Natural killer cell (primary cell): ENCODE measurements at regions not wholly inside any gene's neighbourhood (a gene's known extent, or its start where the extent isn't known, plus 50 kb on each side); places are given as distances from the start of the nearest gene placed in this dataset.
"Not testable (repeated sequence)": the region's sequence is repeated elsewhere in the genome, so short reads cannot be mapped to it uniquely, and the experiment has no call there.

ENCODE experiments used
- ATAC-seq, 3 donors: fragments of 150-1000 bp in 2 of 3; fragments of 200-7000 bp in 1 of 3; cut with Tn5 transposase; 1 replicate in 1 of 3; 2 replicates in 2 of 3; pipeline ENCODE4 v1.10.0; 2021; ENCODE audit warnings: mild to moderate bottlenecking in 2 of 3, moderate library complexity in 2 of 3
- DNase-seq, 2 donors: peaks; one replicate each; pipeline versions ENCODE4 v3.0.0 to v3.0.0-alpha.2; 2013 to 2021; ENCODE audit warnings: mixed read lengths in 1 of 2
- H3K27ac ChIP-seq: one replicate; pipeline ENCODE4 v1.5.1; 2013; ENCODE audit warnings: mild to moderate bottlenecking, low read length
- H3K27me3 ChIP-seq: one replicate; pipeline ENCODE4 v1.6.1; 2013; ENCODE audit warnings: low read length; ENCODE audit not compliant: control insufficient read depth, insufficient read depth
- H3K36me3 ChIP-seq: one replicate; pipeline ENCODE4 v1.6.1; 2013; ENCODE audit warnings: low read length; ENCODE audit not compliant: control insufficient read depth, insufficient read depth
- H3K4me1 ChIP-seq: one replicate; pipeline ENCODE4 v1.6.1; 2013; ENCODE audit warnings: low read length; ENCODE audit not compliant: control insufficient read depth, insufficient read depth
- H3K4me3 ChIP-seq: one replicate; pipeline ENCODE4 v1.5.1; 2013; ENCODE audit warnings: low read length
- H3K9me3 ChIP-seq: one replicate; pipeline ENCODE4 v1.6.1; 2013; ENCODE audit warnings: low read length; ENCODE audit not compliant: control insufficient read depth, insufficient read depth
- H3K27ac Mint-ChIP-seq, 2 donors: one replicate each; pipeline ENCODE4 v1.8.0; 2022; ENCODE audit warnings: mild to moderate bottlenecking in 2 of 2, mixed read lengths in 2 of 2, moderate library complexity in 1 of 2
- H3K27me3 Mint-ChIP-seq, 2 donors: one replicate each; pipeline ENCODE4 v1.8.0; 2022; ENCODE audit warnings: low read depth in 2 of 2, mixed read lengths in 2 of 2
- H3K36me3 Mint-ChIP-seq: one replicate; pipeline ENCODE4 v1.8.0; 2022; ENCODE audit warnings: mixed read lengths
- H3K4me1 Mint-ChIP-seq, 2 donors: one replicate each; pipeline ENCODE4 v1.8.0; 2022; ENCODE audit warnings: mixed read lengths in 2 of 2
- H3K4me3 Mint-ChIP-seq: one replicate; pipeline ENCODE4 v1.8.0; 2022; ENCODE audit warnings: mild to moderate bottlenecking, moderate library complexity, mixed read lengths
- H3K9me3 Mint-ChIP-seq, 2 donors: one replicate each; pipeline ENCODE4 v1.8.0; 2022; ENCODE audit warnings: mixed read lengths in 2 of 2
- WGBS: methylation state at CpG from one replicate; pipeline ENCODE4 v1.1.7; 2013; ENCODE audit warnings: missing lambda C conversion rate; ENCODE audit not compliant: insufficient coverage; 5-methylcytosine and 5-hydroxymethylcytosine counted together
- intact Hi-C: fragments of 100-400 bp; cut with micrococcal nuclease; formaldehyde crosslinking; loops from one replicate; pipeline ENCODE4 v1.14.2; 2022
- TF ChIP-seq, protein P1 (sequence below): fragments of 200-600 bp; IDR thresholded peaks from one replicate; pipeline ENCODE4 v1.8.0; 2022; ENCODE audit warnings: antibody characterized with exemption

DNA sequence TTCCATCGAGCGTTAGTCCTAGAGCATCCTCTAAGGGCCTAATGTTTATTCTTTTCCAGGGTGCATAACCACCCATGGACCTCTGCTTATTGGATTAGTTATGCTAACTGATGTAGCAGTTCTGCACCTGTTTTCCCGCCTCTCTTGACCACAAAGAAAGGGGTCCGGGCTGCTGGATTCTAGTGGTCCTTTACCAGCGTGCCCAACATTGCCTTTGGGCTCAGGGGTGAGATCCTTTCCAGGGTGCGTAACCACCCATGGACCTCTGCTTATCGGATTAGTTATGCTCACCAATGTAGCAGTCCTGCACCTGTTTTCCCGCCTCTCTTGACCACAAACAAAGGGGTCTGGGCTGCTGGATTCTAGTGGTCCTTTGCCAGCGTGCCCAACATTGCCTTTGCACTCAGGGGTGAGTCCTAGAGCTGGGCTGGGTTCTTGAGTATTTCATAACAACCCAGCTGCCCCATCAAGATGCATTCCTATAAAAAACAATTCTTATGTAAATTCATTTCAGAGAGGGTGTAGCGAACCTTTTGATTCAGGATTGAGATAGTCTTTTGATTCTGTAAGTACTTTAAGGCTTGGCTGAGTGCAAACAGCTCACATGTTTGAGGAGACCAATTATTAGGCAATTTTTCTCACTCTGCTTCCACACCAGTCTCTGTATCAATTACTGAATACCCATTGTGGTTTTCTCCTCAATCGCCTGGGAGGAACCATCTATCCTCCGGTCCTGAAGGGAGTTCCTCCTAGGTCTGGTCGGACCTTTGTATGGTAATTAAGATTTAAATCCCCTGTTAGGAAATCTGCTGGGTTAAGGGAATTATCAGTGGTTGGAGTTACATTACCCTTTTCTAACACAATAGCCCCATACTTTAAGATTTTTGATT is 253.0 kb upstream of the CNR1 start:
- 83% methylated on average over 10 of the region's 13 CpGs for WGBS
- H3K4me1 ChIP-seq, DNase-seq, H3K27me3 ChIP-seq, H3K36me3 Mint-ChIP-seq, H3K27ac ChIP-seq, H3K4me3 Mint-ChIP-seq, H3K4me3 ChIP-seq, H3K9me3 ChIP-seq, intact Hi-C loops, H3K36me3 ChIP-seq, H3K27ac Mint-ChIP-seq, H3K4me1 Mint-ChIP-seq, ATAC-seq, H3K27me3 Mint-ChIP-seq: not testable (repeated sequence)
- H3K9me3 Mint-ChIP-seq, result peaks cover 7 to 16% of the 10 kb centered on the region in 2 donors

DNA sequence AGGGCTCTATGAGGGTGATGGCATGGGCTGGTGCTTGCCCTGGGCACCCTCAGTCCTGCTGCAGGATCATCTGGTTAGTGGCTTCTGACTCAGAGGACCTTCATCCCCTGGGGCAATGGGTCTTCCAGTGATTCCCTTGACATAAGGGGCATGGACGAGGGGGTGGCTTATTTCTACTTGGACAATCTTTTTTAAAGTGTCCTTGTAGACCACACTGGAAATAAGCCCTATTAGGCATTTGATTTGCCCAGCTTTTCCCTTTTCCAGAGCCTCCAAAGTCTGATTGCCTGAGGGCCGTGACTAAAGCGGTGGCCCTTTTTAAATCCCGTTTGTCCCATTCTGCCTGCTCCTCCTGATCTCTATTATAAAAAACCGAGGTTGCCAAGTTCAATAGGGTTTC is 251.2 kb upstream of the CNR1 start:
- H3K27me3 Mint-ChIP-seq, H3K4me1 Mint-ChIP-seq, H3K36me3 Mint-ChIP-seq, H3K9me3 ChIP-seq, H3K4me3 Mint-ChIP-seq, H3K4me1 ChIP-seq, H3K27ac ChIP-seq, intact Hi-C loops, ATAC-seq, H3K27ac Mint-ChIP-seq, H3K4me3 ChIP-seq, H3K27me3 ChIP-seq, H3K36me3 ChIP-seq, DNase-seq: not testable (repeated sequence)
- WGBS, result 71% methylated on average over 5 of the region's 5 CpGs
- peaks cover 7 to 17% of the 10 kb centered on the region in 2 donors for H3K9me3 Mint-ChIP-seq

DNA sequence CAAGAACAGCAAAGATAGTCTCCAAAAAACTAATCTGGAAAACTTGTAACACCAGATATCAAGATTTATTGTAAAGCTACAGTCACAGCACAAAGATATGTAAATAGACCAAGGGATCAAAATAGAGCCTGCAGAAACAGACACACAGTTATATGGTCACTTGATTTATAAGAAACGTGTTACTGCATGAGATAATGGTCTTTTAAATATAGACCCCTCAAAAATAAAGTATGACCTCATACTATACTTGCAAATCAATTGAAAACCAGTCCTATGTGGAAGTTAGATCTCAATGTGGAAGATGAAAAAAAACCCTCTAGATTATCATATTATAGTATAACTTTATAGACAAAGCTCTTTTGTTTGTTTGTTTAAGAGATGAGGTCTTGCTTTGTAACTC is 247.3 kb upstream of the CNR1 start:
- ATAC-seq, result no peak
- Mint-ChIP-seq H3K4me3 (no peak overlapping the region), H3K36me3 (no peaks in the 10 kb centered on the region), H3K27me3 (no peaks in the 10 kb centered on the region), H3K4me1 (no peaks in the 10 kb centered on the region), H3K27ac (no peak overlapping the region), H3K9me3 (peaks cover 7 to 11% of the 10 kb centered on the region in 2 donors)
- Histone ChIP-seq H3K4me1 (no peaks in the 10 kb centered on the region), H3K27me3 (no peaks in the 10 kb centered on the region), H3K4me3 (no peak overlapping the region), H3K36me3 (no peaks in the 10 kb centered on the region), H3K27ac (no peak overlapping the region), H3K9me3 (no peaks in the 10 kb centered on the region)
- TF ChIP-seq, protein P1, sequence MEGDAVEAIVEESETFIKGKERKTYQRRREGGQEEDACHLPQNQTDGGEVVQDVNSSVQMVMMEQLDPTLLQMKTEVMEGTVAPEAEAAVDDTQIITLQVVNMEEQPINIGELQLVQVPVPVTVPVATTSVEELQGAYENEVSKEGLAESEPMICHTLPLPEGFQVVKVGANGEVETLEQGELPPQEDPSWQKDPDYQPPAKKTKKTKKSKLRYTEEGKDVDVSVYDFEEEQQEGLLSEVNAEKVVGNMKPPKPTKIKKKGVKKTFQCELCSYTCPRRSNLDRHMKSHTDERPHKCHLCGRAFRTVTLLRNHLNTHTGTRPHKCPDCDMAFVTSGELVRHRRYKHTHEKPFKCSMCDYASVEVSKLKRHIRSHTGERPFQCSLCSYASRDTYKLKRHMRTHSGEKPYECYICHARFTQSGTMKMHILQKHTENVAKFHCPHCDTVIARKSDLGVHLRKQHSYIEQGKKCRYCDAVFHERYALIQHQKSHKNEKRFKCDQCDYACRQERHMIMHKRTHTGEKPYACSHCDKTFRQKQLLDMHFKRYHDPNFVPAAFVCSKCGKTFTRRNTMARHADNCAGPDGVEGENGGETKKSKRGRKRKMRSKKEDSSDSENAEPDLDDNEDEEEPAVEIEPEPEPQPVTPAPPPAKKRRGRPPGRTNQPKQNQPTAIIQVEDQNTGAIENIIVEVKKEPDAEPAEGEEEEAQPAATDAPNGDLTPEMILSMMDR, result no peak
- no peak for DNase-seq
- intact Hi-C loops, result no loop called here
- no CpG with 5 or more reads among the region's 1 CpG for WGBS

DNA sequence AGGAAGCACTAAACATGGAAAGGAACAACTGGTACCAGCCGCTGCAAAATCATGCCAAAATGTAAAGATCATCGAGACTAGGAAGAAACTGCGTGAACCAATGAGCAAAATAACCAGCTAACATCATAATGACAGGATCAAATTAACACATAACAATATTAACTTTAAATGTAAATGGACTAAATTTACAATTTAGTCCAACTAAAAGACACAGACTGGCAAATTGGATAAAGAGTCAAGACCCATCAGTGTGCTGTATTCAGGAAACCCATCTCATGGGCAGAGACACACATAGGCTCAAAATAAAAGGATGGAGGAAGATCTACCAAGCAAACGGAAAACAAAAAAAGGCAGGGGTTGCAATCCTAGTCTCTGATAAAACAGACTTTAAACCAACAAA is 242.2 kb upstream of the CNR1 start:
- ATAC-seq, H3K4me3 Mint-ChIP-seq, H3K9me3 ChIP-seq, H3K27me3 Mint-ChIP-seq, H3K27ac ChIP-seq, H3K36me3 Mint-ChIP-seq, H3K36me3 ChIP-seq, intact Hi-C loops, H3K9me3 Mint-ChIP-seq, H3K4me3 ChIP-seq, H3K4me1 ChIP-seq, DNase-seq, H3K27ac Mint-ChIP-seq, H3K27me3 ChIP-seq, H3K4me1 Mint-ChIP-seq: not testable (repeated sequence)
- 83% methylated on average over 3 of the region's 4 CpGs for WGBS

DNA sequence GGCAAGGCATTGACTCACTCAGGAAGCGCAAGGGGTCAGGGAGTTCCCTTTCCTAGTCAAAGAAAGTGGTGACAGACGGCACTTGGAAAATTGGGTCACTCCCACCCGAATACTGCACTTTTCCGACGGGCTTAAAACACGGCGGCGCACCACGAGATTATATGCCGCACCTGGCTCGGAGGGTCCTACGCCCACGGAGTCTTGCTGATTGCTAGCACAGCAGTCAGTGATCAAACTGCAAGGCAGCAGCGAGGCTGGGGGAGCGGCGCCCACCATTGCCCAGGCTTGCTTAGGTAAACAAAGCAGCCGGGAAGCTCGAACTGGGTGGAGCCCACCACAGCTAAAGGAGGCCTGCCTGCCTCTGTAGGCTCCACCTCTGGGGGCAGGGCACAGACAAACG is 240.5 kb upstream of the CNR1 start:
- H3K27ac Mint-ChIP-seq, H3K4me3 Mint-ChIP-seq, H3K27me3 ChIP-seq, H3K27ac ChIP-seq, H3K36me3 ChIP-seq, H3K4me1 Mint-ChIP-seq, H3K9me3 ChIP-seq, H3K9me3 Mint-ChIP-seq, H3K4me3 ChIP-seq, ATAC-seq, intact Hi-C loops, H3K27me3 Mint-ChIP-seq, H3K36me3 Mint-ChIP-seq, DNase-seq, H3K4me1 ChIP-seq: not testable (repeated sequence)
- WGBS, result 93% methylated on average over 19 of the region's 19 CpGs
